CD8-positive, alpha-beta memory T cell (primary cell): ENCODE measurements at regions not wholly inside any gene's neighbourhood (a gene's known extent, or its start where the extent isn't known, plus 50 kb on each side); places are given as distances from the start of the nearest gene placed in this dataset.

ENCODE experiments used
- CTCF ChIA-PET: fragments of 350-600 bp; sonication (Branson Sonifier 250); formaldehyde crosslinking; loops from one replicate; lab custom pipeline; 2021; ENCODE audit warnings: antibody characterized with exemption; lab: Charles Lee
- POLR2A ChIA-PET: fragments of 350-600 bp; sonication (Branson Sonifier 250); formaldehyde crosslinking; loops from one replicate; lab custom pipeline; 2021; ENCODE audit warnings: antibody characterized with exemption; lab: Charles Lee
- DNase-seq, 5 donors: peaks; one replicate each; pipeline versions ENCODE4 v3.0.0 to v3.0.0-alpha.2; 2020 to 2022; ENCODE audit warnings: mixed read lengths in 1 of 5
- H3K27ac ChIP-seq: one replicate; pipeline ENCODE4 v1.7.0; 2013; ENCODE audit warnings: low read depth, mild to moderate bottlenecking, low read length, moderate library complexity
- H3K27me3 ChIP-seq: 2 replicates; pipeline ENCODE4 v1.7.0; 2013; ENCODE audit warnings: low read length, mild to moderate bottlenecking; ENCODE audit not compliant: insufficient read depth, poor library complexity, severe bottlenecking
- H3K36me3 ChIP-seq: 2 replicates; pipeline ENCODE4 v1.7.0; 2013; ENCODE audit warnings: mild to moderate bottlenecking, low read length, moderate library complexity; ENCODE audit not compliant: insufficient read depth
- H3K4me1 ChIP-seq: 2 replicates; pipeline ENCODE4 v1.7.0; 2013; ENCODE audit warnings: mild to moderate bottlenecking, low read length, moderate library complexity; ENCODE audit not compliant: insufficient read depth
- H3K4me3 ChIP-seq: 2 replicates; pipeline ENCODE4 v1.7.0; 2013; ENCODE audit warnings: mild to moderate bottlenecking, low read length
- H3K9me3 ChIP-seq: 2 replicates; pipeline ENCODE4 v1.7.0; 2013; ENCODE audit warnings: mild to moderate bottlenecking, low read length
- H3K27ac Mint-ChIP-seq, 8 donors: one replicate each; pipeline ENCODE4 v1.8.0; 2020 to 2021; ENCODE audit warnings: mixed read lengths in 8 of 8, mild to moderate bottlenecking in 6 of 8, inconsistent platforms in 3 of 8, moderate library complexity in 3 of 8
- H3K27me3 Mint-ChIP-seq, 2 donors: one replicate each; pipeline ENCODE4 v1.8.0; 2020 to 2021; ENCODE audit warnings: mixed read lengths in 2 of 2, mild to moderate bottlenecking in 1 of 2, moderate library complexity in 1 of 2
- H3K36me3 Mint-ChIP-seq, 3 donors: one replicate each; pipeline ENCODE4 v1.8.0; 2020 to 2021; ENCODE audit warnings: mixed read lengths in 3 of 3, inconsistent platforms in 1 of 3, mild to moderate bottlenecking in 1 of 3
- H3K4me1 Mint-ChIP-seq, 3 donors: one replicate each; pipeline ENCODE4 v1.8.0; 2020 to 2021; ENCODE audit warnings: mixed read lengths in 3 of 3, inconsistent platforms in 1 of 3, mild to moderate bottlenecking in 1 of 3
- H3K4me3 Mint-ChIP-seq, 7 donors: one replicate each; pipeline ENCODE4 v1.8.0; 2020 to 2021; ENCODE audit warnings: mixed read lengths in 7 of 7, mild to moderate bottlenecking in 6 of 7, moderate library complexity in 4 of 7, inconsistent platforms in 2 of 7
- H3K9me3 Mint-ChIP-seq, 5 donors: one replicate each; pipeline ENCODE4 v1.8.0; 2020 to 2022; ENCODE audit warnings: mixed read lengths in 5 of 5, mild to moderate bottlenecking in 3 of 5, moderate library complexity in 2 of 5, inconsistent platforms in 1 of 5

- DNase-seq: no peak
These were observed 144.6 kb upstream of the ASB18 start for GRCh38 chr2:236408786-236409185.

GRCh38 chr2:236415684-236416444 lies 151.7 kb upstream of the ASB18 start:
- POLR2A ChIA-PET: no interaction called here
- no peak overlapping the region for H3K27ac ChIP-seq
- H3K4me3 ChIP-seq: no peak overlapping the region
- H3K4me1 ChIP-seq: no peaks in the 10 kb centered on the region
- no peaks in the 10 kb centered on the region for H3K9me3 ChIP-seq
- Mint-ChIP-seq H3K9me3 (peaks cover 0 to 8% (median 2%) of the 10 kb centered on the region in 5 donors), H3K4me3 (no peak overlapping the region), H3K27ac (no peak overlapping the region), H3K27me3 (peaks cover 19 to 45% of the 10 kb centered on the region in 2 donors), H3K36me3 (peaks cover 0 to 3% (median 0%) of the 10 kb centered on the region in 3 donors), H3K4me1 (no peaks in the 10 kb centered on the region)
- no peak for DNase-seq
- CTCF ChIA-PET: no interaction called here
- no peaks in the 10 kb centered on the region for H3K27me3 ChIP-seq
- no peaks in the 10 kb centered on the region for H3K36me3 ChIP-seq

More at GRCh38 chr2:236408786-236409185, 144.6 kb upstream of the ASB18 start:
- no peak overlapping the region for H3K27ac Mint-ChIP-seq
- Histone ChIP-seq H3K4me1 (no peaks in the 10 kb centered on the region), H3K4me3 (no peak overlapping the region), H3K27me3 (no peaks in the 10 kb centered on the region), H3K36me3 (no peaks in the 10 kb centered on the region), H3K9me3 (no peaks in the 10 kb centered on the region), H3K27ac (no peak overlapping the region)
- H3K27me3 Mint-ChIP-seq: peaks cover 2 to 28% of the 10 kb centered on the region in 2 donors
- H3K4me1 Mint-ChIP-seq: no peaks in the 10 kb centered on the region
- no peak overlapping the region for H3K4me3 Mint-ChIP-seq
- peaks cover 0 to 13% (median 7%) of the 10 kb centered on the region in 5 donors for H3K9me3 Mint-ChIP-seq
- CTCF ChIA-PET: no interaction called here
- H3K36me3 Mint-ChIP-seq: no peaks in the 10 kb centered on the region
- POLR2A ChIA-PET: no interaction called here

- Mint-ChIP-seq H3K27ac (peak overlapping the region in 1 of 8 donors; percentile 18), H3K27me3 (peaks cover 23 to 47% of the 10 kb centered on the region in 2 donors), H3K9me3 (peaks cover 0 to 10% (median 5%) of the 10 kb centered on the region in 5 donors), H3K4me1 (no peaks in the 10 kb centered on the region), H3K36me3 (peaks cover 0 to 3% (median 0%) of the 10 kb centered on the region in 3 donors), H3K4me3 (no peak overlapping the region)
- H3K27ac ChIP-seq: no peak overlapping the region
- no peak for DNase-seq
- no peaks in the 10 kb centered on the region for H3K27me3 ChIP-seq
- no peaks in the 10 kb centered on the region for H3K36me3 ChIP-seq
- no peaks in the 10 kb centered on the region for H3K9me3 ChIP-seq
- no peak overlapping the region for H3K4me3 ChIP-seq
- CTCF ChIA-PET: no interaction called here
- no peaks in the 10 kb centered on the region for H3K4me1 ChIP-seq
- POLR2A ChIA-PET: no interaction called here
These were observed 152.5 kb upstream of the ACKR3 start for GRCh38 chr2:236417150-236417549.

- POLR2A ChIA-PET: no interaction called here
- Mint-ChIP-seq H3K4me3 (no peak overlapping the region), H3K36me3 (no peaks in the 10 kb centered on the region), H3K27me3 (peaks cover 7 to 31% of the 10 kb centered on the region in 2 donors), H3K4me1 (no peaks in the 10 kb centered on the region), H3K9me3 (peaks cover 0 to 6% (median 0%) of the 10 kb centered on the region in 5 donors), H3K27ac (no peak overlapping the region)
- Histone ChIP-seq H3K27me3 (peaks cover 3% of the 10 kb centered on the region), H3K4me3 (no peak overlapping the region), H3K9me3 (no peaks in the 10 kb centered on the region), H3K4me1 (no peaks in the 10 kb centered on the region), H3K27ac (no peak overlapping the region), H3K36me3 (no peaks in the 10 kb centered on the region)
- CTCF ChIA-PET: no interaction called here
- no peak for DNase-seq
These were observed 139.0 kb upstream of the ACKR3 start for GRCh38 chr2:236430584-236430983.

GRCh38 chr2:236434593-236434992 lies 135.0 kb upstream of the ACKR3 start:
- Mint-ChIP-seq H3K27ac (no peak overlapping the region), H3K4me3 (no peak overlapping the region), H3K4me1 (no peaks in the 10 kb centered on the region), H3K36me3 (no peaks in the 10 kb centered on the region), H3K27me3 (peaks cover 4 to 15% of the 10 kb centered on the region in 2 donors), H3K9me3 (peaks cover 0 to 3% (median 0%) of the 10 kb centered on the region in 5 donors)
- Histone ChIP-seq H3K9me3 (no peaks in the 10 kb centered on the region), H3K27me3 (no peaks in the 10 kb centered on the region), H3K36me3 (no peaks in the 10 kb centered on the region), H3K4me3 (no peak overlapping the region), H3K4me1 (no peaks in the 10 kb centered on the region), H3K27ac (no peak overlapping the region)
- ChIA-PET POLR2A (no interaction called here), CTCF (no interaction called here)
- no peak for DNase-seq

GRCh38 chr2:236440110-236440881 lies 129.3 kb upstream of the ACKR3 start:
- H3K27ac Mint-ChIP-seq: no peak overlapping the region
- H3K9me3 ChIP-seq: no peaks in the 10 kb centered on the region
- peaks cover 0 to 6% (median 2%) of the 10 kb centered on the region in 5 donors for H3K9me3 Mint-ChIP-seq
- no peak for DNase-seq
- CTCF ChIA-PET: no interaction called here
- H3K27me3 ChIP-seq: peaks cover 3% of the 10 kb centered on the region
- no peaks in the 10 kb centered on the region for H3K4me1 Mint-ChIP-seq
- no peak overlapping the region for H3K4me3 Mint-ChIP-seq
- H3K36me3 ChIP-seq: no peaks in the 10 kb centered on the region
- POLR2A ChIA-PET: no interaction called here
- no peak overlapping the region for H3K4me3 ChIP-seq
- H3K27me3 Mint-ChIP-seq: peaks cover 5 to 29% of the 10 kb centered on the region in 2 donors
- H3K36me3 Mint-ChIP-seq: no peaks in the 10 kb centered on the region
- no peaks in the 10 kb centered on the region for H3K4me1 ChIP-seq
- no peak overlapping the region for H3K27ac ChIP-seq

- DNase-seq: no peak
- Histone ChIP-seq H3K36me3 (no peaks in the 10 kb centered on the region), H3K27ac (no peak overlapping the region), H3K27me3 (peaks cover 3% of the 10 kb centered on the region), H3K4me3 (no peak overlapping the region), H3K9me3 (no peaks in the 10 kb centered on the region), H3K4me1 (no peaks in the 10 kb centered on the region)
- Mint-ChIP-seq H3K36me3 (no peaks in the 10 kb centered on the region), H3K27ac (no peak overlapping the region), H3K4me3 (no peak overlapping the region), H3K4me1 (no peaks in the 10 kb centered on the region), H3K27me3 (peaks cover 10 to 36% of the 10 kb centered on the region in 2 donors), H3K9me3 (peaks cover 0 to 4% (median 0%) of the 10 kb centered on the region in 5 donors)
- POLR2A ChIA-PET: no interaction called here
- CTCF ChIA-PET: interaction anchor here (0.6 kb wide), 1 partner anchor 144 kb away, joined by 3 read pairs; no protein-coding TSS in a partner anchor
These were observed 125.4 kb upstream of the ACKR3 start for GRCh38 chr2:236444187-236444586.

GRCh38 chr2:236445678-236446077 lies 123.9 kb upstream of the ACKR3 start:
- peaks cover 0 to 4% (median 0%) of the 10 kb centered on the region in 5 donors for H3K9me3 Mint-ChIP-seq
- no peaks in the 10 kb centered on the region for H3K9me3 ChIP-seq
- H3K4me3 Mint-ChIP-seq: no peak overlapping the region
- H3K4me1 ChIP-seq: no peaks in the 10 kb centered on the region
- no peaks in the 10 kb centered on the region for H3K4me1 Mint-ChIP-seq
- peaks cover under 1% of the 10 kb centered on the region for H3K27me3 ChIP-seq
- DNase-seq: no peak
- no peaks in the 10 kb centered on the region for H3K36me3 Mint-ChIP-seq
- no peak overlapping the region for H3K27ac Mint-ChIP-seq
- H3K27ac ChIP-seq: no peak overlapping the region
- H3K36me3 ChIP-seq: no peaks in the 10 kb centered on the region
- POLR2A ChIA-PET: no interaction called here
- peaks cover 7 to 33% of the 10 kb centered on the region in 2 donors for H3K27me3 Mint-ChIP-seq
- CTCF ChIA-PET: interaction anchor here (0.6 kb wide), 1 partner anchor 62 kb away, joined by 3 read pairs; no protein-coding TSS in a partner anchor
- no peak overlapping the region for H3K4me3 ChIP-seq
